ENCODE measurements at regions not wholly inside any gene's neighbourhood (a gene's known extent, or its start where the extent isn't known, plus 50 kb on each side); places are given as distances from the start of the nearest gene placed in this dataset.

DNA sequence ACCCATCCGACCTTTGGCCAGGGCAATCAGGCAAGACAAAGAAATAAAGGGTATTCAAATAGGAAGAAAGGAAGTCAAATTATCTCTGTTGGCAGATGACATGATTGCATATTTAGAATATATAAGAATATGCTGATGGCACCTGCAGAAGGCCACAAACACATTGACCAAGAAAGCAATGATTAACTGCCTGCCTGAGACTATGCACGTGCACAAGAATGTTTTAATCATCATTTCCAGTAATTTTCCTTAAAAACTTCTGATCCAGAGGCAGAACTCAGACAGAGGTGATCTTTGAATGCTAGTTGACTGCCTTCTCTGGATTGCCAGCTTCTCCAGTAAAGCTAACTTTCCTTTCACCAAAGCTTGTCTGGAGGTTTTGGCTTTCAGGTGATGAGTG, 260.2 kb downstream of the DTWD2 start:
- Histone ChIP-seq H3K4me1 (ENCODE audit: control insufficient read depth in 5 of 5, insufficient read depth in 5 of 5, low read length in 5 of 5) (peaks cover 0 to 9% (median 0%) of the 10 kb centered on the region in 5 donors), H3K36me3 (ENCODE audit: control insufficient read depth in 4 of 4, insufficient read depth in 4 of 4, low read length in 4 of 4) (no peaks in the 10 kb centered on the region), H3K4me3 (no peak overlapping the region), H3K9ac (ENCODE audit: insufficient read depth in 1 of 2, low read length in 2 of 2) (no peak overlapping the region), H3K27me3 (ENCODE audit: control insufficient read depth in 3 of 3, insufficient read depth in 3 of 3, low read length in 2 of 3) (no peaks in the 10 kb centered on the region), H3K9me3 (ENCODE audit: control insufficient read depth in 4 of 4, insufficient read depth in 3 of 4, low read length in 3 of 4) (no peaks in the 10 kb centered on the region), H3K27ac (ENCODE audit: low read depth in 1 of 2, low read length in 1 of 2) (no peak overlapping the region)
- 82 to 91% methylated on average over 2 of the region's 2 CpGs for WGBS, 2 donors
- DNase-seq (no peak), ATAC-seq (ENCODE audit: insufficient read depth, low FRiP score) (no peak)
- TF ChIP-seq, protein P1, sequence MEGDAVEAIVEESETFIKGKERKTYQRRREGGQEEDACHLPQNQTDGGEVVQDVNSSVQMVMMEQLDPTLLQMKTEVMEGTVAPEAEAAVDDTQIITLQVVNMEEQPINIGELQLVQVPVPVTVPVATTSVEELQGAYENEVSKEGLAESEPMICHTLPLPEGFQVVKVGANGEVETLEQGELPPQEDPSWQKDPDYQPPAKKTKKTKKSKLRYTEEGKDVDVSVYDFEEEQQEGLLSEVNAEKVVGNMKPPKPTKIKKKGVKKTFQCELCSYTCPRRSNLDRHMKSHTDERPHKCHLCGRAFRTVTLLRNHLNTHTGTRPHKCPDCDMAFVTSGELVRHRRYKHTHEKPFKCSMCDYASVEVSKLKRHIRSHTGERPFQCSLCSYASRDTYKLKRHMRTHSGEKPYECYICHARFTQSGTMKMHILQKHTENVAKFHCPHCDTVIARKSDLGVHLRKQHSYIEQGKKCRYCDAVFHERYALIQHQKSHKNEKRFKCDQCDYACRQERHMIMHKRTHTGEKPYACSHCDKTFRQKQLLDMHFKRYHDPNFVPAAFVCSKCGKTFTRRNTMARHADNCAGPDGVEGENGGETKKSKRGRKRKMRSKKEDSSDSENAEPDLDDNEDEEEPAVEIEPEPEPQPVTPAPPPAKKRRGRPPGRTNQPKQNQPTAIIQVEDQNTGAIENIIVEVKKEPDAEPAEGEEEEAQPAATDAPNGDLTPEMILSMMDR (IDR thresholded peaks at IDR 0.05; ENCODE audit: control extremely low read depth, extremely low read depth): no peak

DNA sequence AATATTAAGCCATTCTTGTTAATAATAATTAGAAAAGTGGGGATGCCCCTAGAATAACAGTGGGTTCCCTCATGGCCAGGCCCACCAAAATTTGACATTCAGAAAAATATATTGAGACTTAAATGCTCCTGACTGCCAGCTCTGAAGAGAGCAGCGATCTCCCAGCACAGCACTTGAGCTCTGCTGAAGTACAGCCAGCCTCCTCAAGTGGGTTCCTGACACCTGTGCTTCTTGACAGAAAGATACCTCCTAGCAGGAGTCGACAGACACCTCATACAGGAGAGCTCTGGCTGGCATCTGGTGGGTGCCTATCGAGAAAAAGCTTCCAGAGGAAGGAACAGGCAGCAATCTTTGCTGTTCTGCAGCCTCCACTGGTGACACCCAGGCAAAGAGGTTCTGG, 261.5 kb downstream of the DTWD2 start:
- no peak overlapping the region for H3K27ac ChIP-seq (ENCODE audit: low read depth in 1 of 2, low read length in 1 of 2)
- no peak overlapping the region for H3K9ac ChIP-seq (ENCODE audit: insufficient read depth in 1 of 2, low read length in 2 of 2)
- H3K9me3 ChIP-seq (ENCODE audit: control insufficient read depth in 4 of 4, insufficient read depth in 3 of 4, low read length in 3 of 4): no peaks in the 10 kb centered on the region
- H3K36me3 ChIP-seq (ENCODE audit: control insufficient read depth in 4 of 4, insufficient read depth in 4 of 4, low read length in 4 of 4): no peaks in the 10 kb centered on the region
- TF ChIP-seq, protein P1 (IDR thresholded peaks at IDR 0.05; ENCODE audit: control extremely low read depth, extremely low read depth): no peak
- WGBS, 2 donors: 66 to 80% methylated on average over 3 of the region's 3 CpGs
- H3K4me1 ChIP-seq (ENCODE audit: control insufficient read depth in 5 of 5, insufficient read depth in 5 of 5, low read length in 5 of 5): peaks cover 0 to 16% (median 0%) of the 10 kb centered on the region in 5 donors
- no peak for DNase-seq
- no peak overlapping the region for H3K4me3 ChIP-seq
- H3K27me3 ChIP-seq (ENCODE audit: control insufficient read depth in 3 of 3, insufficient read depth in 3 of 3, low read length in 2 of 3): no peaks in the 10 kb centered on the region
- ATAC-seq (ENCODE audit: insufficient read depth, low FRiP score): no peak

DNA sequence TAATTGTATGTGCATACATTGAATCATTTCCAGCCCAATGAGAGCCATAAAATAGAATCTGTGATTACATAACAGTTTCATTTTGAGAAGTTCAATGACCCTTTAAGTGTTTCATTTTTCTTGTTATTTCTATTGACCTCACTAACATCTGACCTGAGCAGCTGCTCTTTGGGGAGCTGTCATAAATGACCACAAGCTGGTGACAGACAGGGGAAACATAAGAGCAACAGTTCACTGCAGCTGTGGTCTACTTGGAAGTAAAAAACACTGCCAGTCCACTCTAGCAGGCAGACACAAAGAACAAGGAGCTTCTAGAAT, 265.4 kb downstream of the DTWD2 start:
- H3K9ac ChIP-seq (ENCODE audit: insufficient read depth in 1 of 2, low read length in 2 of 2): no peak overlapping the region
- H3K4me3 ChIP-seq: no peak overlapping the region
- no peak for ATAC-seq (ENCODE audit: insufficient read depth, low FRiP score)
- TF ChIP-seq, protein P1 (IDR thresholded peaks at IDR 0.05; ENCODE audit: control extremely low read depth, extremely low read depth): no peak
- peaks cover 0 to 16% (median 0%) of the 10 kb centered on the region in 5 donors for H3K4me1 ChIP-seq (ENCODE audit: control insufficient read depth in 5 of 5, insufficient read depth in 5 of 5, low read length in 5 of 5)
- H3K36me3 ChIP-seq (ENCODE audit: control insufficient read depth in 4 of 4, insufficient read depth in 4 of 4, low read length in 4 of 4): no peaks in the 10 kb centered on the region
- no peaks in the 10 kb centered on the region for H3K9me3 ChIP-seq (ENCODE audit: control insufficient read depth in 4 of 4, insufficient read depth in 3 of 4, low read length in 3 of 4)
- DNase-seq: peak; percentile 45 to 85 (median 82)
- no peak overlapping the region for H3K27ac ChIP-seq (ENCODE audit: low read depth in 1 of 2, low read length in 1 of 2)
- H3K27me3 ChIP-seq (ENCODE audit: control insufficient read depth in 3 of 3, insufficient read depth in 3 of 3, low read length in 2 of 3): no peaks in the 10 kb centered on the region
